IPS-NIHi7 (cell line): ENCODE measurements at regions not wholly inside any gene's neighbourhood (a gene's known extent, or its start where the extent isn't known, plus 50 kb on each side); places are given as distances from the start of the nearest gene placed in this dataset.

ENCODE experiments used
- DNase-seq: peaks from one replicate; pipeline ENCODE4 v3.0.0; 2012; ENCODE audit warnings: mixed read lengths; ENCODE audit errors: extremely low spot score

GRCh38 chr2:60053791-60054190 lies 499.7 kb downstream of the BCL11A start:
- no peak for DNase-seq

- DNase-seq, result no peak
Measured at GRCh38 chr2:60052601-60053000, 500.9 kb downstream of the BCL11A start.

GRCh38 chr2:60051991-60052390 lies 501.5 kb downstream of the BCL11A start:
- no peak for DNase-seq

- DNase-seq, result no peak
Measured at GRCh38 chr2:60047944-60048525, 505.4 kb downstream of the BCL11A start.

GRCh38 chr2:60047347-60047746 lies 506.1 kb downstream of the BCL11A start:
- no peak for DNase-seq

GRCh38 chr2:60046529-60046928 lies 506.9 kb downstream of the BCL11A start:
- DNase-seq, result no peak

- DNase-seq, result no peak
Measured at GRCh38 chr2:60045456-60045855, 508.0 kb downstream of the BCL11A start.

- DNase-seq, result no peak
Measured at GRCh38 chr2:60044484-60044883, 509.0 kb downstream of the BCL11A start.

GRCh38 chr2:60042023-60042422 lies 511.4 kb downstream of the BCL11A start:
- no peak for DNase-seq

- DNase-seq, result no peak
Measured at GRCh38 chr2:60033325-60033724, 520.1 kb downstream of the BCL11A start.

- DNase-seq, result no peak
Measured at GRCh38 chr2:60029566-60029883, 523.9 kb downstream of the BCL11A start.

- peak; percentile 38 for DNase-seq
Measured at GRCh38 chr2:60028849-60029565, 524.4 kb downstream of the BCL11A start.

GRCh38 chr2:60025496-60025895 lies 528.0 kb downstream of the BCL11A start:
- DNase-seq, result no peak

GRCh38 chr2:60023256-60023985 lies 530.0 kb downstream of the BCL11A start:
- no peak for DNase-seq

- no peak for DNase-seq
Measured at GRCh38 chr2:60007671-60008070, 545.8 kb downstream of the BCL11A start.

- DNase-seq, result no peak
Measured at GRCh38 chr2:60003076-60003475, 550.4 kb downstream of the BCL11A start.

GRCh38 chr2:60002183-60002867 lies 551.1 kb downstream of the BCL11A start:
- peak; percentile 29 for DNase-seq

- DNase-seq, result no peak
Measured at GRCh38 chr2:60000686-60001085, 552.8 kb downstream of the BCL11A start.

- DNase-seq, result no peak
Measured at GRCh38 chr2:59998324-59998723, 555.1 kb downstream of the BCL11A start.

GRCh38 chr2:59997371-59997770 lies 556.1 kb downstream of the BCL11A start:
- DNase-seq, result no peak

- no peak for DNase-seq
Measured at GRCh38 chr2:59996855-59997254, 556.6 kb downstream of the BCL11A start.

- no peak for DNase-seq
Measured at GRCh38 chr2:59993726-59994125, 559.7 kb downstream of the BCL11A start.

- no peak for DNase-seq
Measured at GRCh38 chr2:59988341-59988740, 565.1 kb downstream of the BCL11A start.
